22Rv1 (cell line): ENCODE measurements at regions not wholly inside any gene's neighbourhood (a gene's known extent, or its start where the extent isn't known, plus 50 kb on each side); places are given as distances from the start of the nearest gene placed in this dataset.
A peak's percentile ranks its signal among the peaks of the same experiment; 100 is the strongest.

Source experiments
- H3K27ac ChIP-seq: fragments of 450-650 bp; 2 replicates; pipeline ENCODE4 v1.5.1; 2017
- ZFX ChIP-seq: fragments of 450-650 bp; IDR thresholded peaks from 2 replicates; pipeline ENCODE4 v1.6.1; 2017; ENCODE audit warnings: antibody characterized with exemption, borderline replicate concordance
- TF ChIP-seq, protein P1 (sequence below): fragments of 450-650 bp; IDR thresholded peaks from 2 replicates; pipeline ENCODE4 v1.5.1; 2017; ENCODE audit warnings: mild to moderate bottlenecking

DNA sequence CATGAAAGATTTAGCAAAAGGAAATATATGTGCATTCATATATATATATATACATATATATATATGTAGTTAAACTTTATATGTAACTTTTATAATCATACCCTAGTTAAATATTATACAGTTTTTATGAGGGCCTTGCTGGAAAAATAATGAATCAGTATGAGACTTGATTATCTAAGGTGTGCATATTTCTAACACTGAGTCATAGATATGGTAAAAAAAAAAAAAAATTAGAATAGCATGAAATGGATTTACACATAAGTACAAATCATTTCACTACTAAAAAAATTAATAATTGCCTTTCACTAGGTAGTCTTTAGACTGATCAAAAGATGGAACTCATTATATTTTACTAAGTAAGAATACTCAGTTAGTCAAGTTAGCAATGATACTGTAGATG lies 51.3 kb upstream of the DST start:
- TF ChIP-seq, protein P1, sequence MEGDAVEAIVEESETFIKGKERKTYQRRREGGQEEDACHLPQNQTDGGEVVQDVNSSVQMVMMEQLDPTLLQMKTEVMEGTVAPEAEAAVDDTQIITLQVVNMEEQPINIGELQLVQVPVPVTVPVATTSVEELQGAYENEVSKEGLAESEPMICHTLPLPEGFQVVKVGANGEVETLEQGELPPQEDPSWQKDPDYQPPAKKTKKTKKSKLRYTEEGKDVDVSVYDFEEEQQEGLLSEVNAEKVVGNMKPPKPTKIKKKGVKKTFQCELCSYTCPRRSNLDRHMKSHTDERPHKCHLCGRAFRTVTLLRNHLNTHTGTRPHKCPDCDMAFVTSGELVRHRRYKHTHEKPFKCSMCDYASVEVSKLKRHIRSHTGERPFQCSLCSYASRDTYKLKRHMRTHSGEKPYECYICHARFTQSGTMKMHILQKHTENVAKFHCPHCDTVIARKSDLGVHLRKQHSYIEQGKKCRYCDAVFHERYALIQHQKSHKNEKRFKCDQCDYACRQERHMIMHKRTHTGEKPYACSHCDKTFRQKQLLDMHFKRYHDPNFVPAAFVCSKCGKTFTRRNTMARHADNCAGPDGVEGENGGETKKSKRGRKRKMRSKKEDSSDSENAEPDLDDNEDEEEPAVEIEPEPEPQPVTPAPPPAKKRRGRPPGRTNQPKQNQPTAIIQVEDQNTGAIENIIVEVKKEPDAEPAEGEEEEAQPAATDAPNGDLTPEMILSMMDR, result no peak
- no peak for TF ChIP-seq ZFX
- no peak overlapping the region for H3K27ac ChIP-seq

DNA sequence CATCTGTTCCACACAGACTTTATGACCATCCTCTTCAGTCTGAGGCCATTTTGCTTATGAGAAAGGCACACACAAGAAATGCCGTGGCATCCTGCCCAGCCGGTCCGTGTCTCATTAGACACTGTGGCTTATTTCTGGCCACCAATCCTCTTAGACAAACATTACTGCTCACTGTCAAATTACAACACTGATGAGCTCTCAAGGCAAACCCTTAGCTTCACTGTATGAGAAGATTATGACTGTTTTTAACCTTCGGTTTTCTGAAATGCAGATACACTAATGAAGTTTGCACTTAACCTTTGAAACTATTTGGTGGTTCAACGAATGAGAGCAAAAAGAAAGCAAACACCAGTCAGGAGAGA lies 50.5 kb upstream of the DST start:
- peak overlapping the region; percentile 58 for H3K27ac ChIP-seq
- TF ChIP-seq ZFX, result no peak
- TF ChIP-seq, protein P1, result no peak

DNA sequence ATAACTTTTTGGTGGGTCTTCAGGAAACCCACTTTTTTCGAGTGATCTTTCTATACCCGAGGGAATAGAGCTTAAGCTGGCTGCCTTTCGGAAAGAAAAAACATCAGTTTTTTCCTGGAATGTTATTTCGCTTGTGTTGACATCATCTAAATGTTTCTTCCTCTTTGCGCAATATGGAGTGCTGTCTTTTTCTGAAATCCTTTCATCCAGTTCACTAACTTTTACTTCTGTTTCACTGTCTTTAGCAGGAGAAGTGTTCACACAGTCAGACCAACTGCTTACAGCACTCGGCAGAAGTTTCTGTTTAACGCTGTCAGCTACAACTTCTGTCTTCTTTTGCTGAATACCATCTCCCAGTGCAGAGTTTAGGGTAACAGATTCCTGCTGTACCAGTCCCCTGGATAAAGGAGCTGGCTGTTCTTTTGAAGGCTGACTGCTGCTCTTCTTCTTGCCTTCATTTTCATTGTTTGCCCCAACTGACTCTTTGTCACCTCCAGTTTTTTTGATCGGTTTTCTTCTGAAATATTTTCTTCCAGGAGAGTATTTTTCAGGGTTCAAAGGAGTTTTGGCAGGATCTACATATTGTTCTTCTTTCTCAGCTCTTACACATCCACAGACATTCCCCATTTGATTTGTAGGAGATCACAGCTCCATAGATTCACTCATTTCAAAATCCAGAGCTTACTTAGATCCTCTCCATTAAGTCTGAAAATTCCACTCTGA lies 50.0 kb upstream of the DST start:
- TF ChIP-seq, protein P1, result no peak
- no peak for TF ChIP-seq ZFX
- H3K27ac ChIP-seq, result peak overlapping the region; percentile 58
